H1 (cell line): ENCODE measurements at regions not wholly inside any gene's neighbourhood (a gene's known extent, or its start where the extent isn't known, plus 50 kb on each side); places are given as distances from the start of the nearest gene placed in this dataset.

Source experiments
- ASH2L ChIP-seq: fragments of 200-600, 300-600 bp; sonication (generic); IDR thresholded peaks from one replicate; pipeline ENCODE4 v1.7.1; 2017; ENCODE audit warnings: low read length
- ATF3 ChIP-seq: IDR thresholded peaks from 2 replicates; pipeline ENCODE4 v1.6.1; 2011; ENCODE audit warnings: low read depth, mild to moderate bottlenecking, low read length; ENCODE audit not compliant: insufficient read depth
- BRCA1 ChIP-seq: IDR thresholded peaks from 2 replicates; pipeline ENCODE4 v1.6.1; 2012; ENCODE audit warnings: low read depth, low read length, improper control_type of control experiment
- EP300 ChIP-seq, 2 experiments: IDR thresholded peaks; 1 replicate in 1 of 2; 2 replicates in 1 of 2; pipeline ENCODE4 v1.6.1; 2011 to 2012; ENCODE audit warnings: low read depth in 2 of 2, low read length in 2 of 2, mild to moderate bottlenecking in 2 of 2, borderline replicate concordance in 1 of 2, inconsistent platforms in 1 of 2, moderate library complexity in 1 of 2
- POLR2A ChIP-seq, 2 experiments: IDR thresholded peaks; 1 replicate in 1 of 2; 2 replicates in 1 of 2; pipeline ENCODE4 v1.6.1; 2011; ENCODE audit warnings: low read depth in 2 of 2, low read length in 2 of 2, mild to moderate bottlenecking in 2 of 2; ENCODE audit errors: control extremely low read depth in 1 of 2
- RBBP5 ChIP-seq: IDR thresholded peaks from 2 replicates; pipeline ENCODE4 v1.7.1; 2012; ENCODE audit warnings: low read depth, mild to moderate bottlenecking, inconsistent platforms, low read length, moderate library complexity, borderline replicate concordance
- USF2 ChIP-seq: IDR thresholded peaks from 2 replicates; pipeline ENCODE4 v1.6.1; 2011; ENCODE audit warnings: low read length, improper control_type of control experiment
- YY1 ChIP-seq: IDR thresholded peaks from 2 replicates; pipeline ENCODE4 v1.6.1; 2011; ENCODE audit warnings: low read depth, mild to moderate bottlenecking, low read length
- TF ChIP-seq, protein P1 (sequence below), 3 experiments: IDR thresholded peaks; 1 replicate in 2 of 3; 2 replicates in 1 of 3; pipeline versions ENCODE4 v1.5.1 to v1.6.1; 2011; ENCODE audit warnings: low read length in 3 of 3, mild to moderate bottlenecking in 3 of 3, inconsistent platforms in 2 of 3, low read depth in 1 of 3, moderate library complexity in 1 of 3; ENCODE audit not compliant: insufficient read depth in 1 of 3; ENCODE audit errors: control extremely low read depth in 1 of 3

DNA sequence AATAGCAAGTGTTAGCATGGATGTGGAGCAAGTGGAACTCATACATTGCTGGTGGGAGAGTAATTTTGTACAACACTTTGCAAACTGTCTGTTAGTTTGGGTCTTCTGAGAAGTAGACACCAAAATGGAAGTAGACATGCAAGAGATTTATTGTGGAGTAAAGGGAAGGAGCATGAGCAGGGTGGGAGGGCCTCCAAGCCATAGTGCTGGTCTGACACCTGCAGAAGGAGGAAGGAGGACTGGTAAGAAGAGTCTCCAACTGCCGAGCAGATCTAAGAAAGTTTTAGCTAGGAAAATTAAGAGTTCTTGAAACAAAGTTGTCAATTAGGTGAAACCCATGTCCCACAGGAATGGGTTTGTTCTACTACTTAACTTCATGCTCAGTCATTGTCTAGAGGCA, 64.0 kb upstream of the DDIT4L start:
- TF ChIP-seq YY1 (no peak), POLR2A (IDR thresholded peaks at IDR 0.05; ENCODE audit: control extremely low read depth in 1 of 2, low read depth in 2 of 2, low read length in 2 of 2) (no peak), ATF3 (no peak), USF2 (no peak), ASH2L (no peak), RBBP5 (no peak), EP300 (IDR thresholded peaks at IDR 0.05; ENCODE audit: borderline replicate concordance in 1 of 2, low read depth in 2 of 2, low read length in 2 of 2) (no peak), BRCA1 (no peak)
- TF ChIP-seq, protein P1, sequence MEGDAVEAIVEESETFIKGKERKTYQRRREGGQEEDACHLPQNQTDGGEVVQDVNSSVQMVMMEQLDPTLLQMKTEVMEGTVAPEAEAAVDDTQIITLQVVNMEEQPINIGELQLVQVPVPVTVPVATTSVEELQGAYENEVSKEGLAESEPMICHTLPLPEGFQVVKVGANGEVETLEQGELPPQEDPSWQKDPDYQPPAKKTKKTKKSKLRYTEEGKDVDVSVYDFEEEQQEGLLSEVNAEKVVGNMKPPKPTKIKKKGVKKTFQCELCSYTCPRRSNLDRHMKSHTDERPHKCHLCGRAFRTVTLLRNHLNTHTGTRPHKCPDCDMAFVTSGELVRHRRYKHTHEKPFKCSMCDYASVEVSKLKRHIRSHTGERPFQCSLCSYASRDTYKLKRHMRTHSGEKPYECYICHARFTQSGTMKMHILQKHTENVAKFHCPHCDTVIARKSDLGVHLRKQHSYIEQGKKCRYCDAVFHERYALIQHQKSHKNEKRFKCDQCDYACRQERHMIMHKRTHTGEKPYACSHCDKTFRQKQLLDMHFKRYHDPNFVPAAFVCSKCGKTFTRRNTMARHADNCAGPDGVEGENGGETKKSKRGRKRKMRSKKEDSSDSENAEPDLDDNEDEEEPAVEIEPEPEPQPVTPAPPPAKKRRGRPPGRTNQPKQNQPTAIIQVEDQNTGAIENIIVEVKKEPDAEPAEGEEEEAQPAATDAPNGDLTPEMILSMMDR (IDR thresholded peaks at IDR 0.05; ENCODE audit: control extremely low read depth in 1 of 3, insufficient read depth in 1 of 3, low read depth in 1 of 3, low read length in 3 of 3), result no peak
